IMR-90 (cell line): ENCODE measurements at regions not wholly inside any gene's neighbourhood (a gene's known extent, or its start where the extent isn't known, plus 50 kb on each side); places are given as distances from the start of the nearest gene placed in this dataset.

ENCODE experiments used
- ATAC-seq: fragments of 200-7000 bp; cut with Tn5 transposase; 2 replicates; pipeline ENCODE4 v1.9.1; 2020; ENCODE audit warnings: low read depth, mild to moderate bottlenecking, moderate library complexity
- BruUV-seq: library from RNA; stranded (reverse); fragments of 400-500 nt; replicated peaks from 2 replicates; lab custom pipeline; 2021; lab: Mats Ljungman, UMichigan
- CTCF ChIA-PET: fragments of 300-600 bp; formaldehyde crosslinking; extraction: SDS; loops from one replicate; lab custom pipeline; 2021; ENCODE audit warnings: antibody characterized with exemption; lab: Yijun Ruan, JAX
- POLR2A ChIA-PET: fragments of 300-600 bp; sonication (Branson Sonifier 250); formaldehyde crosslinking; loops from one replicate; lab custom pipeline; 2022; ENCODE audit warnings: antibody characterized with exemption; ENCODE audit not compliant: unreplicated experiment; lab: Charles Lee
- DNase-seq: peaks from one replicate; pipeline ENCODE4 v3.0.0; 2013
- H2AFZ ChIP-seq: replicated peaks from 2 replicates; pipeline ENCODE3; 2013; ENCODE audit warnings: low read length, mild to moderate bottlenecking; ENCODE audit not compliant: poor library complexity
- H2AK5ac ChIP-seq: 2 replicates; pipeline ENCODE4 v1.6.1; 2013; ENCODE audit warnings: low read depth, low read length, inconsistent platforms
- H2AK9ac ChIP-seq: replicated peaks from 2 replicates; pipeline ENCODE3; 2013; ENCODE audit warnings: mild to moderate bottlenecking, low read depth, low read length, moderate library complexity; ENCODE audit not compliant: poor library complexity
- H2BK120ac ChIP-seq: 2 replicates; pipeline ENCODE4 v1.6.1; 2013; ENCODE audit warnings: low read depth, low read length, inconsistent platforms
- H2BK15ac ChIP-seq: 3 replicates; pipeline ENCODE4 v1.6.1; 2013; ENCODE audit warnings: low read depth, low read length, inconsistent platforms
- H2BK20ac ChIP-seq: 2 replicates; pipeline ENCODE4 v1.6.1; 2013; ENCODE audit warnings: low read depth, mild to moderate bottlenecking, inconsistent platforms, low read length, moderate library complexity
- H2BK5ac ChIP-seq: 2 replicates; pipeline ENCODE4 v1.6.1; 2013; ENCODE audit warnings: mild to moderate bottlenecking, low read depth, low read length, inconsistent platforms; ENCODE audit not compliant: poor library complexity, severe bottlenecking
- H3K14ac ChIP-seq: replicated peaks from 2 replicates; pipeline ENCODE4 v1.6.1; 2013; ENCODE audit warnings: low read depth, low read length, inconsistent platforms
- H3K18ac ChIP-seq: 2 replicates; pipeline ENCODE4 v1.6.1; 2013; ENCODE audit warnings: low read depth, low read length, control low read depth
- H3K23ac ChIP-seq: 2 replicates; pipeline ENCODE4 v1.6.1; 2013; ENCODE audit warnings: low read depth, low read length, inconsistent platforms
- H3K27ac ChIP-seq: 2 replicates; pipeline ENCODE4 v1.5.1; 2013; ENCODE audit warnings: mild to moderate bottlenecking, control low read depth, low read length; ENCODE audit not compliant: insufficient read depth
- H3K27me3 ChIP-seq: 2 replicates; pipeline ENCODE4 v1.6.1; 2013; ENCODE audit warnings: low read length; ENCODE audit not compliant: control insufficient read depth, insufficient read depth
- H3K36me3 ChIP-seq: 2 replicates; pipeline ENCODE4 v1.6.1; 2013; ENCODE audit warnings: low read length, mixed read lengths; ENCODE audit not compliant: control insufficient read depth, insufficient read depth
- H3K4ac ChIP-seq: 2 replicates; pipeline ENCODE4 v1.6.1; 2013; ENCODE audit warnings: low read depth, low read length, inconsistent platforms
- H3K4me1 ChIP-seq: 2 replicates; pipeline ENCODE4 v1.6.1; 2013; ENCODE audit warnings: low read length, mixed read lengths; ENCODE audit not compliant: control insufficient read depth, insufficient read depth
- H3K4me2 ChIP-seq: 2 replicates; pipeline ENCODE4 v1.6.1; 2013; ENCODE audit warnings: low read depth, mild to moderate bottlenecking, control low read depth, low read length, moderate library complexity
- H3K4me3 ChIP-seq: 2 replicates; pipeline ENCODE4 v1.5.1; 2013; ENCODE audit warnings: low read depth, mild to moderate bottlenecking, control low read depth, low read length, moderate library complexity; ENCODE audit not compliant: insufficient read depth
- H3K56ac ChIP-seq: 2 replicates; pipeline ENCODE4 v1.6.1; 2013; ENCODE audit warnings: low read length, inconsistent platforms; ENCODE audit not compliant: insufficient read depth; ENCODE audit errors: extremely low read depth
- H3K79me1 ChIP-seq, 2 experiments: 2 replicates each; pipeline ENCODE4 v1.6.1; 2013; ENCODE audit warnings: low read length in 2 of 2, inconsistent platforms in 1 of 2, low read depth in 1 of 2
- H3K9ac ChIP-seq: 2 replicates; pipeline ENCODE4 v1.6.1; 2013; ENCODE audit warnings: low read depth, low read length, control low read depth
- H3K9me1 ChIP-seq: 2 replicates; pipeline ENCODE4 v1.6.1; 2013; ENCODE audit warnings: low read length, inconsistent platforms; ENCODE audit not compliant: insufficient read depth
- H3K9me3 ChIP-seq: 2 replicates; pipeline ENCODE4 v1.6.1; 2013; ENCODE audit warnings: low read length; ENCODE audit not compliant: control insufficient read depth, insufficient read depth
- H4K20me1 ChIP-seq: 2 replicates; pipeline ENCODE4 v1.6.1; 2013; ENCODE audit warnings: low read length, inconsistent platforms; ENCODE audit not compliant: insufficient read depth
- H4K5ac ChIP-seq: 2 replicates; pipeline ENCODE4 v1.6.1; 2013; ENCODE audit warnings: mild to moderate bottlenecking, low read depth, low read length, control low read depth
- H4K8ac ChIP-seq, 2 experiments: 2 replicates each; pipeline ENCODE4 v1.6.1; 2013; ENCODE audit warnings: low read depth in 2 of 2, low read length in 2 of 2, control low read depth in 1 of 2, inconsistent platforms in 1 of 2
- H4K91ac ChIP-seq: 2 replicates; pipeline ENCODE4 v1.6.1; 2013; ENCODE audit warnings: low read depth, low read length, inconsistent platforms; ENCODE audit not compliant: insufficient read depth
- CEBPB ChIP-seq: IDR thresholded peaks from 2 replicates; pipeline ENCODE4 v1.6.1; 2012; ENCODE audit warnings: low read depth, low read length, improper control_type of control experiment
- CHD1 ChIP-seq: IDR thresholded peaks from 2 replicates; pipeline ENCODE4 v1.6.1; 2012; ENCODE audit warnings: low read depth, low read length, improper control_type of control experiment
- CTCF ChIP-seq: conservative IDR thresholded peaks from 2 replicates; pipeline ENCODE4 v1.5.1; 2012; ENCODE audit warnings: mild to moderate bottlenecking, low read depth, low read length, improper control_type of control experiment
- FOS ChIP-seq: fragments of 150-350 bp; IDR thresholded peaks from 2 replicates; pipeline ENCODE4 v1.6.1; 2016; ENCODE audit warnings: low read depth, low read length
- MAFK ChIP-seq: IDR thresholded peaks from 2 replicates; pipeline ENCODE4 v1.6.1; 2012; ENCODE audit warnings: low read depth, low read length, improper control_type of control experiment
- MXI1 ChIP-seq: IDR thresholded peaks from 2 replicates; pipeline ENCODE4 v1.6.1; 2012; ENCODE audit warnings: low read depth, mild to moderate bottlenecking, low read length, moderate library complexity, borderline replicate concordance
- RAD21 ChIP-seq: IDR thresholded peaks from 2 replicates; pipeline ENCODE4 v1.6.1; 2012; ENCODE audit warnings: low read length, improper control_type of control experiment
- RCOR1 ChIP-seq: IDR thresholded peaks from 2 replicates; pipeline ENCODE4 v1.6.1; 2012; ENCODE audit warnings: mild to moderate bottlenecking, low read length, improper control_type of control experiment; ENCODE audit not compliant: insufficient replicate concordance
- RFX5 ChIP-seq: IDR thresholded peaks from 2 replicates; pipeline ENCODE4 v1.8.0; 2012; ENCODE audit warnings: low read depth, mild to moderate bottlenecking, low read length, moderate library complexity
- SMC3 ChIP-seq: fragments of 150-350 bp; IDR thresholded peaks from 2 replicates; pipeline ENCODE4 v1.6.1; 2016; ENCODE audit warnings: low read depth, mild to moderate bottlenecking, antibody characterized with exemption, low read length, moderate library complexity
- WGBS, 2 experiments: methylation state at CpG; one replicate each; pipeline versions ENCODE4 v1.1.5 to v1.1.7; 2013; ENCODE audit warnings: missing lambda C conversion rate in 2 of 2; ENCODE audit not compliant: insufficient read length in 1 of 2; ENCODE audit errors: extremely low coverage in 2 of 2; 5-methylcytosine and 5-hydroxymethylcytosine counted together
- dilution Hi-C: fragments of 300-500 bp; cut with HindIII; formaldehyde crosslinking; loops from one replicate; pipeline ENCODE4 v1.14.3; 2018; ENCODE audit warnings: low sequenced_read_pairs; ENCODE audit not compliant: unreplicated experiment
- in situ Hi-C: fragments of 300-500 bp; cut with MboI; formaldehyde crosslinking; loops from 3 replicates; pipeline ENCODE4 v1.14.3; 2019; ENCODE audit warnings: low sequenced_read_pairs, inconsistent platforms, mixed read lengths
- intact Hi-C: fragments of 100-400 bp; cut with micrococcal nuclease; formaldehyde crosslinking; loops from 2 replicates; pipeline ENCODE4 v1.10.0; 2022

GRCh38 chr4:77450006-77450405 is 155.6 kb upstream of the CXCL13 start:
- Histone ChIP-seq H4K5ac (no peak overlapping the region), H2AK5ac (no peak overlapping the region), H3K14ac (no peak overlapping the region), H3K4me2 (no peak overlapping the region), H3K9me3 (no peaks in the 10 kb centered on the region), H3K27ac (no peak overlapping the region), H2BK20ac (no peak overlapping the region), H3K4me1 (no peaks in the 10 kb centered on the region), H4K8ac (no peak overlapping the region), H4K20me1 (no peaks in the 10 kb centered on the region), H3K27me3 (no peaks in the 10 kb centered on the region), H3K9ac (no peak overlapping the region), H2BK15ac (no peak overlapping the region), H3K4me3 (no peak overlapping the region), H2BK120ac (no peak overlapping the region), H3K18ac (no peak overlapping the region), H3K36me3 (no peaks in the 10 kb centered on the region), H2AFZ (no peak overlapping the region), H3K4ac (no peak overlapping the region), H3K23ac (no peak overlapping the region), H2AK9ac (no peak overlapping the region), H3K79me1 (no peaks in the 10 kb centered on the region), H2BK5ac (no peak overlapping the region), H3K9me1 (no peaks in the 10 kb centered on the region), H3K56ac (no peak overlapping the region), H4K91ac (no peak overlapping the region)
- BruUV-seq: no TSS peak
- CTCF ChIA-PET: interaction anchor here (0.6 kb wide), 2 partner anchors 23 to 92 kb away, joined by 3 to 4 read pairs; no protein-coding TSS in a partner anchor
- WGBS, 2 experiments: no CpG with 5 or more reads among the region's 4 CpGs
- intact Hi-C loops: no loop called here
- ATAC-seq (no peak), DNase-seq (no peak)
- in situ Hi-C loops: no loop called here
- POLR2A ChIA-PET: no interaction called here
- dilution Hi-C loops: no loop called here
- TF ChIP-seq RAD21 (no peak), MXI1 (no peak), CHD1 (no peak), RCOR1 (no peak), SMC3 (no peak), MAFK (no peak), RFX5 (no peak), CTCF (no peak), FOS (no peak), CEBPB (no peak)
